ENCODE measurements at regions not wholly inside any gene's neighbourhood (a gene's known extent, or its start where the extent isn't known, plus 50 kb on each side); places are given as distances from the start of the nearest gene placed in this dataset.

GRCh38 chr12:20119596-20120402, 248.5 kb upstream of the PDE3A start:
- in situ Hi-C loops (cut with HindIII; ENCODE audit: low pct_unique_long_range_greater_than_20kb, low sequenced_read_pairs): no loop called here
- TF ChIP-seq SIN3A (IDR thresholded peaks at IDR 0.05; ENCODE audit: borderline replicate concordance, insufficient read depth, low read depth, low read length) (no peak), REST (IDR thresholded peaks at IDR 0.05; ENCODE audit: insufficient read depth in 1 of 2, low read depth in 2 of 2, low read length in 1 of 2) (no peak), TCF7L2 (IDR thresholded peaks at IDR 0.05; ENCODE audit: low read depth, low read length) (no peak), CTCF (IDR thresholded peaks at IDR 0.05) (no peak), POLR2AphosphoS5 (IDR thresholded peaks at IDR 0.05; ENCODE audit: low read depth, low read length) (no peak)
- POLR2A ChIA-PET: no interaction called here

GRCh38 chr12:20120403-20120725, 248.0 kb upstream of the PDE3A start:
- DNase-seq (ENCODE audit: low read depth, low spot score) (no peak), ATAC-seq (no peak)
- no peak overlapping the region for H3K27ac ChIP-seq (ENCODE audit: low read length)
- no TSS peak for BruUV-seq (replicated peaks)
- no peaks in the 10 kb centered on the region for H3K27me3 ChIP-seq (ENCODE audit: control insufficient read depth, insufficient read depth, low read length)
- no peaks in the 10 kb centered on the region for H3K4me1 ChIP-seq (ENCODE audit: control insufficient read depth, insufficient read depth, low read length)
- ChIA-PET CTCF (no interaction called here), POLR2A (no interaction called here)
- H3K36me3 ChIP-seq (ENCODE audit: control insufficient read depth, insufficient read depth, low read length): no peaks in the 10 kb centered on the region
- TF ChIP-seq POLR2AphosphoS5 (IDR thresholded peaks at IDR 0.05; ENCODE audit: low read depth, low read length) (no peak), SIN3A (IDR thresholded peaks at IDR 0.05; ENCODE audit: borderline replicate concordance, insufficient read depth, low read depth, low read length) (no peak), REST (IDR thresholded peaks at IDR 0.05; ENCODE audit: insufficient read depth in 1 of 2, low read depth in 2 of 2, low read length in 1 of 2) (no peak), CTCF (IDR thresholded peaks at IDR 0.05) (no peak), TCF7L2 (IDR thresholded peaks at IDR 0.05; ENCODE audit: low read depth, low read length) (no peak)
- in situ Hi-C loops (cut with HindIII; ENCODE audit: low pct_unique_long_range_greater_than_20kb, low sequenced_read_pairs): no loop called here
- H3K9me3 ChIP-seq (ENCODE audit: control insufficient read depth, insufficient read depth, low read depth, low read length): no peaks in the 10 kb centered on the region
- H3K4me3 ChIP-seq (ENCODE audit: low read depth in 2 of 2, low read length in 2 of 2): no peak overlapping the region
- intact Hi-C loops (cut with micrococcal nuclease; ENCODE audit: unreplicated experiment): no loop called here

More at GRCh38 chr12:20119596-20120402, 248.5 kb upstream of the PDE3A start:
- ATAC-seq (no peak), DNase-seq (ENCODE audit: low read depth, low spot score) (no peak)
- BruUV-seq (replicated peaks): no TSS peak
- Histone ChIP-seq H3K9me3 (ENCODE audit: control insufficient read depth, insufficient read depth, low read depth, low read length) (no peaks in the 10 kb centered on the region), H3K4me1 (ENCODE audit: control insufficient read depth, insufficient read depth, low read length) (no peaks in the 10 kb centered on the region), H3K4me3 (ENCODE audit: low read depth in 2 of 2, low read length in 2 of 2) (no peak overlapping the region), H3K27me3 (ENCODE audit: control insufficient read depth, insufficient read depth, low read length) (no peaks in the 10 kb centered on the region), H3K27ac (ENCODE audit: low read length) (no peak overlapping the region), H3K36me3 (ENCODE audit: control insufficient read depth, insufficient read depth, low read length) (no peaks in the 10 kb centered on the region)
- intact Hi-C loops (cut with micrococcal nuclease; ENCODE audit: unreplicated experiment): no loop called here
- CTCF ChIA-PET: no interaction called here
